ENCODE measurements at regions not wholly inside any gene's neighbourhood (a gene's known extent, or its start where the extent isn't known, plus 50 kb on each side); places are given as distances from the start of the nearest gene placed in this dataset.

DNA sequence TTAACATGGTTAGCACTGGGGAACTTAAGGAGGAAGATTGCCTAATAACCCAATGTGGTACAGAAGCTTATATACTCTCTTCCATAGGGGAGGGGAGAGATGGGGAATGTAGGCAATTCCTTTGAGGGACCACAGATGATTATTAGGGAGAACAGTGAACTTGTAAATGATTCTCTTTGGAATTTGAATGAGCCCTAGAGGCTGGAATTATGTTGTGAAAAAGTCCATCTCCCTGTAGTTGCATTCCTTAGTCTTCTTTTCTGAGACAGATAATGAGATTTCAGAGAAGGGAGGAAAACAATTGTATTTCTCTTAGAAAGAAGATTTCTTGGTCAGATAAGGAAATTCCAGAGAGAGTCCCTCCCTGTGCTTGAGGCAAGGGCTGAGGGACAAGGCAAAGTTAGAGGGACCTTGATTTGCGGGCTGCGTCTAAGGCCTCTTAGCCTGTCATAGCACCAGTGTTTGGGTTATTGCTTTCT, 89.0 kb upstream of the HMCN1 start:
- no peak for DNase-seq

DNA sequence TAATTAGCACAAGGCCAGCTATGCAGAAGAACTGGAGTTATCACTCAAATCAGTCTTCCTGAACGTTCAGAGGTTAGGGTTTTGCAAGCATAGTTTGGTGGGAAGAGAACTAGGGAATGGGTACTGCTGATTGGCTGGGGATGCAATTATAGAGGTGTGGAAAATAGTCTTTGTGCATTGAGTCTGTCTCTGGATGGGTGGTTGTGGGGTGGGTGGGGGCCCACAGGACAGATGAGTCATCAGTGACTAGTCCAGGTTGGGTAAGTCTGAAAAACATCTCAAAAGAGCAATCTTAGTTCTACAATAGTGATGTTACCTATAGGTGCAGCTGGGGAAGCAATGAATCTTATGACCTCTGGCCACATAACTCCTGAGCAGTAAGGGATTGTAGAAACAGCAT, 89.7 kb upstream of the HMCN1 start:
- DNase-seq: no peak

DNA sequence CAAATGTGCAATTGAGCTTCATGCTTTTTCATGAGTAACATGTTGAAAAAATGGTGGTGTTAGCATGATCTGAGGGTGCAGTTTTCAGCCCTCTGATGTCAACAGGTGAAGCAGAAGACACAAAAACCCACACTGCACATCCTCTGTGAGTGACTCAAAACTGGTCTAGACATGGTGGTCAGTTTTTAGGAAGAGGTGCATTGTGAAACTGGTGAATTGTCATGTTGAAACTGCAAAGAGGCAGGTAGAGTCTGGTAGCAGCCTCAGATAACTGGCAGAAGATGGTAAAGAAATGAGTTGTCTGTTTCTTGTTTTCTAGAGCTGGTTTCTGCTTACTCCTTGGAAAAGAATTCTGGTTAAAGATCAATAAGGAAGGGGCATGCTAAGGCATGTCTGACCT, 97.3 kb upstream of the HMCN1 start:
- no peak for DNase-seq

DNA sequence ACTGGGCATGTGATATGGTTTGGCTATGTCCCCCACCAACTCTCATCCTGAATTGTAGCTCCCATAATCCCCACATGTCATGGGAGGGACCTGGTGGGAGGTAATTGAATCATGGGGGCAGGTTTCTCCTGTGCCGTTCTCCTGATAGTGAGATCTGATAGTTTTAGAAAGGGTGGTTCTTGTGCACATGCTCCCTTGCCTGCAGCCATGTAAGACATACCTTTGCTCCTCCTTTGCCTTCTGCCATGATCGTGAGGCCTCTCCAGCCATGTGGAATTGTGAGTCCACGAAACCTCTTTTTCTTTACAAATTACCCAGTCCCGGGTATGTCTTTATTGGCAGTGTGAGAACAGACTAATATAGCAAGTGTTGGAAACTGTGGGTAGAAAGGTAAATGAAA, 99.5 kb upstream of the HMCN1 start:
- DNase-seq: no peak

DNA sequence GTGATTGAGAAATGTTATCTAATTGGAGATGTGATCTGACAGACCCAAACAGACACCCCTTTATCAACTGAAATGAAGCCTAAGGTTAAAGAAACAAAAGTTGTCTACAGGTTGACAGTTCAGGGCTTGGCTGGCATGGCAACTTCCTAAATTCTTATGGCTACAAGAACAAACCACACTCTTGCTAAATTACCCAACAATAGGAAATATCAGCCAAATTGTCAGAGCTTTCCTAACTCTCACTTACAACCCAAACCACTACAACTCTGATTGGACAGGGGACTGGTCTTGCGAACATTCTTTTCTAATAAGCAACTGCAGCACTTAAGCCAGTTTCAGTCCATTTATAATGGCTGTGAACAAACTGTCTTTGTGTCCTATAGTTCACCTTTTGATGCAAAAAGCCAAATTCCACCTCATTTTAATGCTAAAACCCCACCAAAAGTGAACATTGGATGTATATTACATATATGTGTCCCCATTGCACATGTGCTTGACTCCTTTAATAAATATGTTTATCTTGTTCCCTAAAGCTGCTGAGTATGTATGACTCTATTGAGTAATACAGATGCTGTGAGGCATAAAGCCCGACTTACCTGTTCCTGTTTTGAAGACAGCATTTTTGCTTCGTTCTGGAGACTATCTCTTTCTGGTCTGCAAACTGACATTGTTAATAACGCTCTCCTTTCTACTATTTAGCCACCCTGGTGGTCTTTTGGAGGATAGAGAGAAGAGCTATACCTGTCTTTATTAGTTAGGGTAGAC, 101.3 kb upstream of the HMCN1 start:
- DNase-seq: no peak

DNA sequence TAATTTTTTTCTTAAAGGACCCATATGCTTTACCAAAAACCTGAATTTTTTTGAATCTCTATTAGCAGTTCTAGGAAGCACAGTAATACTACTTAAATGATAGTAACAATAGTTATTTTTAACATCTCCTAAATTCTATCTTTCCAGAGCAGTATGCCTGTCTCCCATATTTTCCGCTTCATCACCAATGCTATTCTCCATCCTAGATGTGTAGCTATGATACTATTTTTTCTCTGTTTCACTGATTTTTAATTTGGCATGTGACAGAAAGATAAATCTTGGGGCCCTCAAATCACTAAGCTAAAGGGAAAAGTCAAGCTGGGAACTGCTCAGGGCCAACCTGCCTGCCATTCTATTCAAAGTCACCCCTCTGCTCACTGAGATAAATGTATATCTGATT, 102.3 kb upstream of the HMCN1 start:
- DNase-seq: no peak

DNA sequence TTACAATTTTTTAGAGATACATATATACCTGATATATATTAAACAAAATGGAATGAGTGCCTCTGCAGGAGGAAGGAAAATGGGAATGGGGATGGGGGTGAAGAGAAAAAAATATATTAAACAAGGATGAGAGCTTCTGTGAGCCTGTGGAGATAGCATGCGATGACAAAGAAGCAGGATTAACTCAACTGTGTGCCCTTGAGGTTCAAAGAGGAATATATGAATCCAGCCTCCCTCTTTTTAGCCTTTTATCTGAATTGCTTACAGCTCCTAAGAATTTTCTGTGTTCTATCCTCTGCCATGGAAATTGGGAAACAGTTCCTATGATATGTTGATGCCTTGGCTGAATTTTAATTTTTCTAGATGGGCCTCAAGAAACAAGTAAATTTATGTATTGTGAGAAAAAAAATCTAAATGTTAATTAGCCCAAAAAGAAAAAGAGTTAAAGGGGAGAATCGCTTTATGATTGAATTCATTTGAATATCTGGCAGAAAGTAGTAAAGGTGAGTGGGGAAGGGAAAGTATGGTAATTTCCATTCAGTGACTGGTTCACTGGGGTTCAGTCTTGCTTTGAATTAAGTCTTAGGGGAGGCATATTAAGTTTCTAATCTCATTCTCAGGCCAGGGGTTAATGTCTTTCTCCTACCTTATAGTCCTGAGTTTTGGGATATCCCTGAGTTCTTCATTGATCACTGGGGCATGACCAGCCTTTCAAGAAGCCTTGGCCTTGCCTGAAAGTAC, 106.3 kb upstream of the HMCN1 start:
- no peak for DNase-seq

DNA sequence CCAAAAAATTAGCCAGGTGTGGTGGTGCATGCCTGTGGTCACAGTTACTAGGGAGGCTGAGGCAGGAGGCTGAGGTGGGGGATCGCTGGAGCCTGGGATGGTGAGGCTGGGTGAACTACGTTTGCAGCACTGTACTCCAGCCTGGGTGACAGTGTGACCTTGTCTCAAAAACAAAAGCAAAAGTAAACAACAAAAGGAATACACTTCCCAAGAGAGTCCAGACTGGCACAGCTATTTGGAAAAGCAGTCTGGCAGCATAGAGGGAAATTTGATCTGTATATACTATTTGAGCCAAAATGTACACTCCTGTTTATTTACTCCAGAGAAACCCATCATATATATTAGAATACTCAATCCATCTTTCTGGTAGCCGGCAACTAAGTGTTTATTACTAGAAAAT, 107.0 kb upstream of the HMCN1 start:
- DNase-seq: no peak

DNA sequence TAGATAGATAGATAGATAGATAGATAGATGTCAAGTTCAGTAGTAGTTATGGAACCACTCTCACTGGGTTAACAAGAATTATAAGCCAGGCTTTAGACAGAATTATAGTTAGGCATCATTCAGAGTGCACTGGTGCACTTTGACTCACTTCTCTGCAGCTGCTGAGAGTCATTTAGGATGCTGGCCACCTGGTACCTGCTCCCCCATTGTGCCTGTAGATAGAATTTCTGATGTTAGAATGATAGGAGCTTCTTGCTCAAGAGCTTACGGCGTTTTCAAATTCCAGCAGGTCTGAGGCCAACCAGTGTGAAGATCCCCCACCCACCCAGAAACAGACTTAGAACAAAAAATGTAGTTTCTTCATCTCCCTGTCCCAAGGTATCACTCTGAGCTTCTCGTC, 107.8 kb upstream of the HMCN1 start:
- DNase-seq: no peak

DNA sequence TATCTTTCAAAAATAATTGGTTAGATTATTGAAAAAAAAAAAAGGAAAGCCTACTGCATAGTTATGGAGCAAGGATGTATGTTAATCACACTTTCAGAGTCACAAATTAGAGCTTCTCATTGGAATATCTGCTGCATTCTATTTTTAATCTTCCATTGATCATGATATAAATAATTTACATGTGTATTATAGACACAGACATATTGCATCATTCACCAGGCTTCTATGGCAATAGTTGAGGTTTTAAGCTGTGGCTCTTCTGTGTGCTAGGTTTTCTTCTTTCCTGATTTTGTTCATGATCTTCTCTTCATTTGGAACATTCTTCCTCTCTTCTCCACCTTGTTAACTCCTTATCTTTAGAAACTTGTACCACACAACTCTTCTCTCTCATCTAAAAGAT, 123.2 kb upstream of the HMCN1 start:
- DNase-seq: no peak

DNA sequence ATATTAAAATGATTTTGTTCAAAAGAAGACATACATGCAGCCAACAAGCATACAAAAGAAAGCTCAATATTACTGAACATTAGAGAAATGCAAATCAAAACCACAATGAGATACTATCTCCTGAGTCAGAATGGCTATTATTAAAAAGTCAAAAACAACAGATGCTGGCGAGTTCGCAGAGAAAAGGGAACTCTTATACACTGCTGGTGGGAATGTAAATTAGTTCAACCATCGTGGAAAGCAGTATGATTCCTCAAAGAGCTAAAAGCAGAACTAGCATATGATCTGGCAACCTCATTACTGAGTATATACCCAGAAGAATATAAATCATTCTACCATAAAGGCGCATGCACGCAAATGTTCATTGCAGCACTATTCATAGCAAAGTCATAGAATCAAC, 126.0 kb upstream of the HMCN1 start:
- no peak for DNase-seq

DNA sequence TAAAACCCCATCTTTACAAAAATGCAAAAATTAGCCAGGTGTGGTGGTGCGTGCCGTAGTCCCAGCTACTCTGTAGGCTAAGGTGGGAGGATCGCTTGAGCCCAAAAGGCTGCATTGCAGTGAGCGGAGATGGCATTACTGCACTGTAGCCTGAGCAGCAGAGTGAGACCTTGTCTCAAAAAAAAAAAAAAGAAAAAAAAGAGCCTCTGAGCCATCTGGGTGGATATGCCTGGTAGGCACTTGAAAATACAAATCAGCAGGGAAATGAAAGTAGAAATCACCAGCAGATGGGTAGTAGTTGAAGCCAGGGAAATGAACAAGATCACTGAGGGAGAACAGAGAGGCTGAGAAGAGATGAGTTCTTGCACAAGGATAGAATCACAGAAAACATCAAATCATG, 131.0 kb upstream of the HMCN1 start:
- no peak for DNase-seq

DNA sequence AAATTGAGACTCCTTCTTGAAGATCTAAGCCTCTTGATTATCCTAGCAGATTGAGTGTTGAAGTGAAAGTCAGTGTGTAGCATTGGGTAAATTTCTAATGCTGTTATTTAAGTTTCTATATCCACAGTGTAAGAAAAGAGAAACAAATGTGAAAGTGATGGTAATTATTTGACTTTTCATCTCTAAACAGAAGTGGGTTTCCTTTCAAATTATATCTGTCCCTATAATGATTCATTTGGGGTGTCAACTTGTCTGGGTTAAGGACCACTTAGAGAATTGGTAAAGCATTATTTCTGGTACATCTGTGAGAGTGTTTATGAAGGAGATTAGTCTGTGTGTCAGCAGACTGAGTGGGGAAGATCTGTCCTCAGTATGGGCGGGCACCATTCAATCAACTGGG, 133.0 kb upstream of the HMCN1 start:
- no peak for DNase-seq

DNA sequence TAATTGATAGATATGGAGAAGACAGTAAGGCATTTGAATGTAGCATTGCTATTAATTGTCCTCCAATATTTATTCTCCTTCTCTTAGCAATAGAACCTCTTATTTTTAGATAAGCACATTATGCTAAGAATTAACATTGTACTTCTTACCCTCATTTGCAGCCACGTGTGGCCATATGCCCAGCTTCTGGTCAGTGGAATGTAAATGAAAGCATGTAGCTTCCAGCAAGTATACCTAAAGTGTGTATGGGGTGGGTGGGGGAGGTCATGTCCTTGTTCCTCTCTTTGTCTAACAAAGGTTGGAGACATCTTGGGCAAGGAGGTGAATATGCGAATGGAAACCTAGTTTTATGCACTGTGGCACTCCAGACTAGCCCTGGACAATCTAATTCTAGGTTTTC, 133.6 kb upstream of the HMCN1 start:
- DNase-seq: no peak

DNA sequence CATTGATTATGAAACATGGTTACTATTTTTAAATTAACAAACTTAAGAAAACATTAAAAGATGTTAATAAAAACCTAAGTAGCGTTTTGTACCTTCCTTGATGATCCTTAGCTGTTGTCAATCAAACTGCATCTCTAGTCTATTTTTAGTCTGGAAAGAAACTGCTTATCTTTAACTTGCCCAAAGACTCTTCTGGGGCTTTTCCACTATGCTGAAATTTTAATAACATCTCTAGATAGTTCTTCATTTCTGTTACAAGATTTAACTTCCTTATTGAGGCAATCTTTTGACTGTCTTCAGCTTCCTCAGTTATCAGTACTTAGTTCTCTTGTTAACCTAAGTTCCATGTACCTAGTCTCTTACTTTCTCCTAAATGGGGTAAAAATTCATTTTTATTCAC, 135.9 kb upstream of the HMCN1 start:
- no peak for DNase-seq

DNA sequence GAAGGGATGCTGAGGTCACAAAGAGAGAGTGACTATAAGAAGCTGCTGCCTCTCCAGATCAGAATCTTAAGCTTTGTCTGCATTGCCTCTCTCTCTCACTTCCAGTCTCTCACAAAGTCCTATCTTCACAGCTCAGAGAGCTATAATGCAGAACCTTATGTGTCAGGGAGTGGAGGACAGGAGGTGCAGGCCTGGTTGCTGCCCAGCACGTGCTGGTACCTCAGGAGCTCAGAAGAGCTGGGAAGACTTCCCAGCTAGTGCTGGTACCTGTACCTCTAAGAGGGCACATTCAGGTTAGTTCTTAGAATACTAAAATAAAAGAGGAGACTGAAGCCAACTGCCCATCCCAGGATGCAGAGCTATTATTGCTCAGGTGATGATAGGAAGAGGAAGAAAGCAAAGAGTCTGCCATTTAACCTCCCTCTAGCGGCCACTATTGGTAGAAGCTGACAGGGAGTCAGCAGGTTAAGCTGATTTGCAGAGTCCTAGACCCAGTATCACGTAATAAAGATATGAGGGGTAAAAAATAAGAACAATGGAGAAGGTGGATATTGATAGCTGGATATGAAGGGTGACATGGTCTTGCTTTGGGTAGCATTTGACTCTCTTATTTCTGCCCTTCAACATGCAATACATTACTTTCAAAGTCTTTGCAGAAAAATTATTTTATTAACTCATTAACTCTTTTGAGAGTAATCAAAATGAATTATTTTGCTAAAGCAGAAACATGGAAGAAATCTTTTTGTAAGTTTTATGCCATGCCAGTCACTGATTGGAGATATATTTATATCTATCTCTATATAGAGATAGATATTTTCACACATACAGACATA, 138.1 kb upstream of the HMCN1 start:
- DNase-seq: peak; percentile 26

DNA sequence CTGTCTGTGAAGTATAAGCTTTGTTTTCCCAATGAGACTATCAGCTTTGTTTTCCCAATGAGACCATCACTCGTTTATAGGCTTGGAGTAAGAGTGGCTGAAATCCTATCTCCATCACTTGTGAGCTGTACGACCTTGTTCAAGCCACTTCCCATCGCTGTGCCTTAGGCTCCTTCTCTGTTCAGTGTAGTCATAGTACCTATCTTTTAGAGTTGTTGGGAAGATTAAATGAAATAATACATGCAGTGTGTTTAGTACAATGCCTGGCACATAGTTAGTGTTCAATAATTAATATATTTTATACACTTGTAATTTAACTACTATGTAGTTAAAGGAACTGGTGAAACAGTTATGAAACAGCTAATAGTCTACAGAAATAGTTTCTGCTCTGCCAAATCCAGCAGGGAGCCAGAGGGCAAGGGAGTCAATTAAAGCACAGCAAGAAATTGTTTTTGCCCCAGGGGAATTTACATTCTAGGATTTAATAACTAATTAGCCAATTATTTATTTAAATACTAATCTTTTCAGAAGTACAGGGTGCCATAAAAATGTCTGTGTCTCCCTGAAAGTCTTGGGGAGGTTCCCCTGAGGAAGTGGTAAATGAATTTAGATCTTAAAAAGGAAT, 139.3 kb upstream of the HMCN1 start:
- no peak for DNase-seq

DNA sequence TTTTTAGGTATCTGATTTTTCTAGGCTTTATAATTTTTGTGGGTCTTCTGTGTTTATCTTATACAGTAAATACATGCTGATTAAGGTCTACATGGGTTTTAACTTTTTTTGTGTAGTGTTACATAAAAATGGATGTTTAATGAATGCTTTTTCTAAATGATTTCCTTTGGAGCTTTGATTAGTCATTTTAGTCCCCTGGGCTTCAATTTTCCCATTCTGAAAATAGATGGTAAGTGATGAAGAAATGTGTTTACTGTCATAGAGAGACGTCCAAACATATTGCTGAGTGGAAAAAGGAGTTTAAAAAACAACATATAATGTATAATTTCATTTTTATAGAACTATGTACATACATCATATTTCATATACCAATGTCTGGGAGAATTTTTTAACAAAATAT, 140.9 kb upstream of the HMCN1 start:
- DNase-seq: no peak

DNA sequence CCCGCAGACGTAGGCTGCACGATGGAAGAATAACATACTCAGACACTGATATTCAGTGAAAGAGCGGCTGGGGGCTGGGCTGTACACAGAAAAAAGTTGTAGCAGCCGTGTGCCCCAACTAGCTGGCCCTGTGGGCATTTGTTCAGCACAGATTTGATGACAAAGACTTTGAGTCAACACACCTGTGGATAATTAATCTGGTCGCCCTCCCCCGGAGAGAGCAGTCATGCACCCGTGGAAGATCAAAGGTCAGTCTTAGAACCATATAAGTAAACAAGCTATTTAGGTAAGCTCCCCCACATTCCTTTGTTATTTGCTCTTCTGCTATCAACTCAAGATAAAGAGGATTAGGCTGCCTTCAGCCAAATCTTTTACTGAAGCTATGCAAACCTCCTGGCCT, 148.4 kb upstream of the HMCN1 start:
- DNase-seq: no peak

DNA sequence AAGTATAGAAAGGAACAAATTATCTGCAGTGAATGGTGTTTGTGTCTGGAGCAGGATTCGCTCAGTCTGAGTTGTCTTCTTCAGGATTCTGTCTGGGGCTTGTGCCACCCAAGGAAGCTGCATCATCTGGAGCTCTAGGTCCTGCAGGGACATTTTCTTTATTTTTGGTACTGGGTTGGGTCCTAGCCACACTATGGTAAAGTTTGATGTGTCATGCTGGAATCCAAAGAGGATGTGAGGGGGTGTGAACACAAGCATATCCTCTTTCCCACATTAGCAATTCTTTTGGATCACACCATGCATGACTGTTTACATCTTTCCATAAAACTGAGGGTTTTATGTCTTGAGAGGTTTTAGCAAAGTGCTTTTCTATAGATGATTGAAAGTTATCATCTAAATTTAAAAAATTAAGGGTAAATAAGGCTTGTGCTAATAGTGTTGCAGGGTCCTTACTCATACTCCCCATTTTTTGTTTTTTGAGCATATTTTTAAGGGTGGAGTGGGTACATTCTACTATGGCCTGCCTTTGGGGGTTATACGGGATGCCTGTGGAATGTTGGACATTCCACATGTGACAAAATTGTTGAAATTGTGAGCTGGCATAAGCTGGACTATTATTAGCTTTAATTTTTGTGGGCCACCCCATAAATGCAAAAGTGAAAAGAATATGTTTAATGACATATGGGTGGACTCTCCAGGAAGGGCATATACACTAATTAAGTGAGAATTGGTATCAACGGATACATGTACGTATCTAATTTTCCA, 152.0 kb upstream of the HMCN1 start:
- DNase-seq: no peak

DNA sequence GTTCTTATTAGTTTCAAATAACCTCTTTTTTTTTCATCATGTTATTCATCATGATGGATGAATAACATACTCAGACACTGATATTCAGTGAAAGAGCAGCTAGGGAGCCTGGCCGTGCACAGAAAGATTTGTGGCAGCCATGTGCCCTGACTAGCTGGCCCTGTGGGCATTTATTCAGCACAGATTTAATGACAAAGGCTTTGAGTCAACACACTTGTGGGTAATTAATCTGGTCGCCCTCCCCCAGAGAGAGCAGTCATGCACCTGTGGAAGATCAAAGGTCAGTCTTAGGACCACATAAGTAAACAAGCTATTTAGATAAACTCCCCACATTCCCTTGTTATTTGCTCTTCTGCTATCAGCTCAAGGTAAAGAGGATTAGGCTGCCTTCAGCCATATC, 153.2 kb upstream of the HMCN1 start:
- DNase-seq: no peak

DNA sequence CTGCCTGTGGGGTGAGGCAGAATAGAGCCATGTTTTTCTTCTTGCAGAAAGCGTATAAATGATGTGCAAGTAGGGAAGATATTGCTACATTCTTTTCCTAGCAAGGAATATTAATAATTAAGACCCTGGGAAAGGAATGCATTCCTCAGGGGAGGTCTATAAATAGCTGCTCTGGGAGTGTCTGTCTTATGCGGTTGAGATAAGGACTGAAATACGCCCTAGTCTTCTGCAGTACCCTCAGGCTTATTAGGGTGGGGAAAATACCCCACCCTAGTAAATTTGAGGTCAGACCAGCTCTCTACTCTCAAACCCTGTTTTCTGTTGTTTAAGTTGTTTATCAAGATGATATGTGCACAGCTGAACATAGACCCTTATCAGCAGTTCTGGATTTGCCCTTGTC, 155.9 kb upstream of the HMCN1 start:
- no peak for DNase-seq

Measured in femur (tissue), 1 donor.